ENCODE measurements at regions not wholly inside any gene's neighbourhood (a gene's known extent, or its start where the extent isn't known, plus 50 kb on each side); places are given as distances from the start of the nearest gene placed in this dataset.
"Not testable (repeated sequence)": the region's sequence is repeated elsewhere in the genome, so short reads cannot be mapped to it uniquely, and the experiment has no call there.

- TF ChIP-seq CTCF (IDR thresholded peaks at IDR 0.05; ENCODE audit: low read depth, low read length): no peak
- peak; percentile 72 for DNase-seq (ENCODE audit: extremely low read depth, low read depth)
Observed at GRCh38 chrX:2559124-2559523, 58.3 kb upstream of the DHRSX start.

- DNase-seq (ENCODE audit: extremely low read depth, low read depth): no peak
- no peak for TF ChIP-seq CTCF (IDR thresholded peaks at IDR 0.05; ENCODE audit: low read depth, low read length)
Observed at GRCh38 chrX:2554891-2555290, 54.1 kb upstream of the DHRSX start.

DNA sequence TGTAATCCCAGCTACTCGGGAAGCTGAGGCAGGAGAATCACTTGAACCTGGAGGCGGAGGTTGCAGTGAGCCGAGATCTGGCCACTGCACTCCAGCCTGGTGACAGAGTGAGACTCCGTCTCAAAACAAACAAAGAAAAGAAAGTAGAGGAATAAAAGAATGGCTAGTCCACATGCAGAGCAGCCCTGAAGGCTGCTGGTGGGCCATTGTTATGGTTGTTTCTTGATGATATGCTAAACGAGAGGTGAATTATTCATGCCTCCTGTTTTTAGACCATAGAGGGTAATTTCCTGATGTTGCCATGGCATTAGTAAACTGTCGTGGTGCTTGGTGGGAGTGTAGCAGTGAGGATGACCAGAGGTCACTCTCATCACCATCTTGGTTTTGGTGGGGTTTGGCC is 53.3 kb upstream of the DHRSX start:
- not testable (repeated sequence) for DNase-seq (ENCODE audit: extremely low read depth, low read depth)

GRCh38 chrX:2552621-2553201 is 51.9 kb upstream of the DHRSX start:
- TF ChIP-seq CTCF (IDR thresholded peaks at IDR 0.05; ENCODE audit: low read depth, low read length): no peak
- peak; percentile 93 for DNase-seq (ENCODE audit: extremely low read depth, low read depth)

GRCh38 chrX:2550328-2551020 is 49.7 kb upstream of the DHRSX start:
- DNase-seq (ENCODE audit: extremely low read depth, low read depth): no peak
- TF ChIP-seq CTCF (IDR thresholded peaks at IDR 0.05; ENCODE audit: low read depth, low read length): no peak

Measured in AG09319 (cell line).